ENCODE measurements at regions not wholly inside any gene's neighbourhood (a gene's known extent, or its start where the extent isn't known, plus 50 kb on each side); places are given as distances from the start of the nearest gene placed in this dataset.

GRCh38 chr1:184889902-184890301, 84.4 kb downstream of the NIBAN1 start:
- H2AK5ac ChIP-seq (ENCODE audit: low read depth, low read length), result no peak overlapping the region
- FAIRE-seq (no peak), DNase-seq (ENCODE audit: low read depth in 1 of 2, low spot score in 2 of 2) (no peak)
- H3K4me3 ChIP-seq (ENCODE audit: extremely low read depth in 1 of 4, insufficient read depth in 2 of 4, low read depth in 3 of 4, low read length in 4 of 4), result no peak overlapping the region
- H3K9me3 ChIP-seq (ENCODE audit: insufficient read depth in 2 of 2, low read depth in 1 of 2, low read length in 1 of 2), result no peaks in the 10 kb centered on the region
- H2BK12ac ChIP-seq (ENCODE audit: low read depth, low read length), result no peak overlapping the region
- H3K36me3 ChIP-seq (ENCODE audit: control insufficient read depth in 2 of 4, insufficient read depth in 4 of 4, low read length in 3 of 4), result no peaks in the 10 kb centered on the region
- no peak overlapping the region for H4K5ac ChIP-seq (ENCODE audit: insufficient read length, low read depth, low read length)
- H3K23ac ChIP-seq (ENCODE audit: insufficient read length), result no peak overlapping the region
- no peak overlapping the region for H3K4me2 ChIP-seq (ENCODE audit: insufficient read depth in 1 of 2, low read depth in 2 of 2, low read length in 2 of 2)
- H3K4ac ChIP-seq (replicated peaks; ENCODE audit: insufficient read length, low read depth, low read length), result no peak overlapping the region
- no peaks in the 10 kb centered on the region for H4K20me1 ChIP-seq (replicated peaks in 1 of 2; ENCODE audit: control insufficient read depth in 1 of 2, insufficient read depth in 2 of 2, low read length in 2 of 2)
- H3K27ac ChIP-seq (ENCODE audit: low read depth, low read length), result no peak overlapping the region
- no peak overlapping the region for H2AFZ ChIP-seq (ENCODE audit: low read length)
- H3K79me1 ChIP-seq (ENCODE audit: low read depth, low read length), result no peaks in the 10 kb centered on the region; the same call in 1 of the 2 replicates
- no peak overlapping the region for H3K56ac ChIP-seq (replicated peaks; ENCODE audit: insufficient read length, low read depth, low read length)
- CTCF ChIA-PET (ENCODE audit: partially characterized antibody), result no interaction called here
- H4K8ac ChIP-seq (ENCODE audit: extremely low read depth, insufficient read depth, low read length), result no peak overlapping the region
- H3K14ac ChIP-seq (ENCODE audit: insufficient read length), result no peak overlapping the region
- H2BK5ac ChIP-seq (ENCODE audit: low read depth, low read length), result no peak overlapping the region
- no peaks in the 10 kb centered on the region for H3K23me2 ChIP-seq (ENCODE audit: low read depth, low read length)
- H3K18ac ChIP-seq (ENCODE audit: extremely low read depth, low read length), result no peak overlapping the region
- WGBS, 2 experiments (ENCODE audit: extremely low coverage in 1 of 2, insufficient coverage in 1 of 2, insufficient read length in 1 of 2, insufficient replicate concordance in 2 of 2, low coverage in 1 of 2, low lambda C conversion rate in 2 of 2, missing lambda C conversion rate in 1 of 2), result 87% methylated on average over 3 of the region's 3 CpGs; no CpG with 5 or more reads in 1 of the 2 experiments
- no peak overlapping the region for H2BK120ac ChIP-seq (replicated peaks; ENCODE audit: low read depth, low read length)
- H2BK20ac ChIP-seq (ENCODE audit: low read length), result no peak overlapping the region
- no peaks in the 10 kb centered on the region; a peak in 1 of 7 replicates for H3K27me3 ChIP-seq (replicated peaks in 1 of 4; ENCODE audit: control insufficient read depth in 3 of 4, extremely low read depth in 1 of 4, insufficient read depth in 3 of 4, low read length in 3 of 4)
- H3K79me2 ChIP-seq (ENCODE audit: control insufficient read depth in 1 of 2, insufficient read depth in 2 of 2, low read length in 2 of 2), result no peaks in the 10 kb centered on the region
- TF ChIP-seq RAD21 (IDR thresholded peaks at IDR 0.05 in 1 of 2, conservative IDR thresholded peaks at IDR 0.05 in 1 of 2; ENCODE audit: low read depth in 2 of 2, low read length in 2 of 2), result no peak
- no peak for TF ChIP-seq BCL11A (IDR thresholded peaks at IDR 0.05; ENCODE audit: low read depth in 2 of 2, low read length in 2 of 2)
- no peak for TF ChIP-seq E2F6 (IDR thresholded peaks at IDR 0.05)
- TF ChIP-seq RBBP5 (IDR thresholded peaks at IDR 0.05; ENCODE audit: borderline replicate concordance, low read depth, low read length), result no peak
- no peak for TF ChIP-seq BACH1 (IDR thresholded peaks at IDR 0.05; ENCODE audit: low read length)
- no peak for TF ChIP-seq TCF12 (IDR thresholded peaks at IDR 0.05; ENCODE audit: low read depth, low read length)
- H3K9ac ChIP-seq (replicated peaks in 1 of 4; ENCODE audit: extremely low read depth in 1 of 4, low read depth in 3 of 4, low read length in 3 of 4), result no peak overlapping the region
- H4K91ac ChIP-seq (replicated peaks; ENCODE audit: insufficient read length, low read length), result no peak overlapping the region
- POLR2A ChIA-PET (ENCODE audit: partially characterized antibody), result interaction anchor here (0.6 kb wide), 1 partner anchor 84 kb away, joined by 3 read pairs; the partner anchor contains the start of gene NIBAN1
- H2BK15ac ChIP-seq (ENCODE audit: low read length), result no peak overlapping the region
- H3K4me1 ChIP-seq (replicated peaks in 1 of 4; ENCODE audit: control insufficient read depth in 3 of 4, insufficient read depth in 4 of 4, low read length in 3 of 4), result peaks cover 0 to 4% (median 0%) of the 10 kb centered on the region in 4 experiments; a peak in 3 of 7 replicates
